ENCODE measurements at regions not wholly inside any gene's neighbourhood (a gene's known extent, or its start where the extent isn't known, plus 50 kb on each side); places are given as distances from the start of the nearest gene placed in this dataset.

DNA sequence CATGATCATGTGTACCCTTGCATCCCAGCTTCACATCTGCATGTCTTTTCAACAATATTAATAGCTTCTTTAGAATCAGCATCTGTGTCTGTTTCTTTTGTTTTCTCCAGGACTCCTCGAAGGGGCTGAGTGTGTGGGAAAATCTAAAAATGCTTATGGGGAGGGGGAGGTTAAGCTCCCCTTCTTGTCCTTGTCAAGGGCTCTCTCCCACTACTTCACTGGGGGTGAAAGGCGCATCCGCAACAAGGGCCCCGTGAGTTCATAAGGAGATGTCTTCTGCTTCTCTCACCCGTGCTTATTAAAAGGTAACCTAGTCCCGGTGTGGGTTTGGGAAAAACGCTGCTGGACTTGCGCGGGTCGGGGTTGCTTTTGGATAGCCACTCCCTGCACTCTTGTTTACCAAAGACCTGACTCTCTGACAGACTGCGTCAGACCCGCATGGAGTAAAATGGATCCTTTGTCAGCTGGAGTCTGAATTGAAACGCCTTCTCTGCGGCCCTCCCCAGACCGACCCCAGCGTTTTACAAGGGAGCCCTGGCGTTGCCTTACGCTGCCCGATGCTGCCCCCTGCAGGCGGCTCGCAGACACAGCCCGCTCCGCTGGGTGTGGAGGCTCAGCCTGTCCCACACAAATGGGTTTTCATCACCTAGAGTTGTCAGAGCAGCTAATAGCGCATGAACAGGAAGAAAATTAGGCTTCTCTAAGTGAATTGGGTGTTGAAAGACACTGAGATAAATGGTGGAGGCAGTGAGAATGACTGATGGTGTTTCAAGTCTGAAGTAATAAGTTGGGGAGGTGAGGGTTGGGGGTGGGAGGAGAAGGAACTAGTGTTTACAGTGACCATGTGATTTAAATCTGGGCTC is 53.8 kb downstream of the IER5 start:
- H3K9me3 ChIP-seq = no peaks in the 10 kb centered on the region
- H3K4me1 ChIP-seq = peaks cover 25% of the 10 kb centered on the region
- TF ChIP-seq, protein P1, sequence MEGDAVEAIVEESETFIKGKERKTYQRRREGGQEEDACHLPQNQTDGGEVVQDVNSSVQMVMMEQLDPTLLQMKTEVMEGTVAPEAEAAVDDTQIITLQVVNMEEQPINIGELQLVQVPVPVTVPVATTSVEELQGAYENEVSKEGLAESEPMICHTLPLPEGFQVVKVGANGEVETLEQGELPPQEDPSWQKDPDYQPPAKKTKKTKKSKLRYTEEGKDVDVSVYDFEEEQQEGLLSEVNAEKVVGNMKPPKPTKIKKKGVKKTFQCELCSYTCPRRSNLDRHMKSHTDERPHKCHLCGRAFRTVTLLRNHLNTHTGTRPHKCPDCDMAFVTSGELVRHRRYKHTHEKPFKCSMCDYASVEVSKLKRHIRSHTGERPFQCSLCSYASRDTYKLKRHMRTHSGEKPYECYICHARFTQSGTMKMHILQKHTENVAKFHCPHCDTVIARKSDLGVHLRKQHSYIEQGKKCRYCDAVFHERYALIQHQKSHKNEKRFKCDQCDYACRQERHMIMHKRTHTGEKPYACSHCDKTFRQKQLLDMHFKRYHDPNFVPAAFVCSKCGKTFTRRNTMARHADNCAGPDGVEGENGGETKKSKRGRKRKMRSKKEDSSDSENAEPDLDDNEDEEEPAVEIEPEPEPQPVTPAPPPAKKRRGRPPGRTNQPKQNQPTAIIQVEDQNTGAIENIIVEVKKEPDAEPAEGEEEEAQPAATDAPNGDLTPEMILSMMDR (IDR thresholded peaks at IDR 0.05) = peak; percentile 97
- H3K4me3 ChIP-seq = peak overlapping the region; percentile 41
- H3K27me3 ChIP-seq (ENCODE audit: low read depth) = no peaks in the 10 kb centered on the region
- peak overlapping the region; percentile 15 for H3K27ac ChIP-seq
- intact Hi-C loops (cut with DNase I) = no loop called here
- H3K36me3 ChIP-seq = no peaks in the 10 kb centered on the region
- ATAC-seq (peak; percentile 97 to 98), DNase-seq (peak; percentile 91)

DNA sequence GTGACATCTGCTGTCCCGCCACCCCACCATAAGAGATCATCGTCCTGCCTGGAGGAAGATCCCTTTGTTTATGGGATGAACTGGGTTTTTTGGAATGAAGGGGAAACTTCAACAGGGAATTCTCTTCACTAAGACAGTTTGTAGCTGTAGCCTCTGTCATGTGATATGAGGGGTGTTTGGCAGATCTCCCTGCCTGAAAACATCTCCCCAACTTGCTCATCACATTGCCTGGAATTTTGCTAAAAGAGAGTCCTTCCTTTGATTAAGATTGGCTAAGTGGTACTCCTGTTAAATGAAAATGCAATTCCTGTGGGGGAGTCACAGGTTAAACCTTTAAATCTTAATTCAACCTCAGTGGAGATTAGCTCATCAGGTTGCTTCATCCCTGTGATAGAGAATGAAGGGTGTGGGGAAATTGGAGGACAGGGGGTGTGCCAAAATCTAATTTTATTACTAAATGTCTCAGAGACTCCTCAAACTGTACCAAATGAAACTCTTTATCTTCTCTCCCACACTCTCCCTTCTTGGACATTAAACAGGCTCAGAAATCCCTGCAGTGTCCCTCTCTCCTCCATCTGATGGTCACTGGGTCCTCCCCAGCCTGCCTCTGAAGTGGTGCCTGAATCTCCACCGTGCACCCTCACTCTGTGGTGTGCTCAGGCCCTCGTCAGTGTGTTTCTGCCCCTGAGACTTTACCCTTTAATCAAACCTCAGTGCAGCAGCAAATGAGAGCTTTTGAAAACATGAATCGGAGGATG is 54.8 kb downstream of the IER5 start:
- Histone ChIP-seq H3K27ac (no peak overlapping the region), H3K4me1 (peaks cover 25% of the 10 kb centered on the region), H3K4me3 (no peak overlapping the region), H3K36me3 (no peaks in the 10 kb centered on the region), H3K27me3 (ENCODE audit: low read depth) (no peaks in the 10 kb centered on the region), H3K9me3 (no peaks in the 10 kb centered on the region)
- ATAC-seq (no peak), DNase-seq (no peak)
- TF ChIP-seq, protein P1 (IDR thresholded peaks at IDR 0.05) = no peak
- intact Hi-C loops (cut with DNase I) = no loop called here

DNA sequence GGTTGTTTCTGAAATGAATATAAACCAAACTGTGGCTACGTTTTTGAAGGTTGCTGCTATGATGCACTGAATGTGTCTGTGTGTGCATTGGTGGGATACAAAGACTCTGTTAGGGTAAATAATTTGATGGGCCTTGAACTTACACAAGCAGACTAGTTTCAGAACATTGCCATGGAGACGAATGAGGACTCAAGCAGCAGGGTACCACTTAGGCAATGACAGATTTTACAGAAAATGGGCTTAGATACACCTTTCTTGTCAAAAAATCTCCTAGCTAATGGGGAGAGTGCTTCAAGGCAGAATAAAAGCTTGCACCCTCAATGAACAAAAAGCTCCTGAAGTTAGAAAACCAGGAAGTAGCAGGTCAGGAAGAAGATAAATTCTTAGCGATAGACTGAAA is 55.7 kb downstream of the IER5 start:
- no peaks in the 10 kb centered on the region for H3K36me3 ChIP-seq
- H3K9me3 ChIP-seq = no peaks in the 10 kb centered on the region
- no peak overlapping the region for H3K4me3 ChIP-seq
- H3K4me1 ChIP-seq = peaks cover 25% of the 10 kb centered on the region
- no peak overlapping the region for H3K27ac ChIP-seq
- H3K27me3 ChIP-seq (ENCODE audit: low read depth) = no peaks in the 10 kb centered on the region
- DNase-seq (no peak), ATAC-seq (no peak)
- intact Hi-C loops (cut with DNase I) = no loop called here
- TF ChIP-seq, protein P1 (IDR thresholded peaks at IDR 0.05) = no peak

DNA sequence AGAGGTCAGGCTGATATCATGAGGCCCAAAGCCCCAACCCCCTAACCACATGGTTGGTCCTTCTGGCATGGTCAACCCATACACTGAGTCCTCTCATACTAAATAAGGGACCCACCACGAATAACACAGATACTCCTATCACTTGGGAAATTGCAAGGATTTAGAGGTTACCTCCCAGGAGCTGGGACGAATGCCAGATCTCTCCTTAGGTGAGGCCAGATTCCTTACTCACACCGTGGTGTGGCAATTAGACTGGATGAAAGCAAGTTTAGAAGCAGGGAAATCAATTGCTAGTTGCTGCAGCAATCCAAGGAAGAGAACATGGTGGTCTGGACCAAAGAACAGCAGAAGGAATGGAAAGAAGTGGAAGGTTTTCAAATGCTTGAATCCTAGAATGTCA is 60.1 kb downstream of the IER5 start:
- no peak for ATAC-seq

DNA sequence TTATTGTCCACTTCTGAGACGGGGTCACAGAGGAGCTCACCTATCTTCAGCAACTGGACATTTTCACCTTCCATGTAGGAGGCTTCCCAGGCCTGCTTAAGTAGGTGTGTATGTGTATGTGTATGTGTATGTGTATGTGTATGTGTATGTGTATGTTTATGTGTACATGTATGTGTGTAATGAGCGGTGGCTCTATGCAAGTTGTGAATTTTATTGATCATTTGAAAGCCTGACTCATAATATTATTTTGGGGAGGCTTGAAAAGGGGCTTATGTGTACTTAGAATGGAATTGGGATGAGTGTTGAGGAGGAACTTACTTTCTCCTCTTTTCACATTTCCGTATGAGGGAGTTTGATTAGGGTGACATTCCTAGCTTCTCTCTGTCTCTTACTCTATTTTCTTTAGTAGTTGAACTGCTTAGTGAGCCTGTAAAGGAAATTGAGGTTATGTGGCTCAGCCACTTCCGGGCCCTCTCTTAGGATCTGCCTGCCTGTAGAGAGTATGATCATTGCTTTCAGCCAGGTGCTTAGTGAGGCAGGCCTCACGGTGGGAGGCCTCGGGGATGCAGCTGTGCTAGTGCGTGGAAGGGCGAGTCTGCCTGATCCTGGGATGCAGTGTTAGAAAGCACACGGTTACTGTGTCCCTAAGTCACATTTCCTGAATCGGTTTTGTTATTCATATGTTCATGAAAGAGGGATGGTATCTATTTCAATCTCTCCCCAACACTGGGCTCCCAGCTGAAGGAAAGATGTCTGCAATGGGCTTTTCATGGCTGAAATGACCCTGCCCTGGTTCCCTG is 61.0 kb downstream of the IER5 start:
- Histone ChIP-seq H3K9me3 (no peaks in the 10 kb centered on the region), H3K36me3 (no peaks in the 10 kb centered on the region), H3K4me3 (no peak overlapping the region), H3K4me1 (peaks cover 34% of the 10 kb centered on the region), H3K27me3 (ENCODE audit: low read depth) (no peaks in the 10 kb centered on the region), H3K27ac (no peak overlapping the region)
- TF ChIP-seq, protein P1 (IDR thresholded peaks at IDR 0.05) = no peak
- ATAC-seq (peak in 1 of 2 donors; percentile 4), DNase-seq (no peak)
- intact Hi-C loops (cut with DNase I) = no loop called here

More for the DNA sequence above, 60.1 kb downstream of the IER5 start:
- intact Hi-C loops (cut with DNase I) = no loop called here
- TF ChIP-seq, protein P1 (IDR thresholded peaks at IDR 0.05) = no peak
- no peaks in the 10 kb centered on the region for H3K27me3 ChIP-seq (ENCODE audit: low read depth)
- H3K4me3 ChIP-seq = no peak overlapping the region
- H3K27ac ChIP-seq = no peak overlapping the region
- H3K4me1 ChIP-seq = peaks cover 28% of the 10 kb centered on the region
- no peak for DNase-seq
- H3K36me3 ChIP-seq = no peaks in the 10 kb centered on the region
- no peaks in the 10 kb centered on the region for H3K9me3 ChIP-seq
